PFSK-1 (cell line): ENCODE measurements at regions not wholly inside any gene's neighbourhood (a gene's known extent, or its start where the extent isn't known, plus 50 kb on each side); places are given as distances from the start of the nearest gene placed in this dataset.

Experiments
- FOXP2 ChIP-seq: optimal IDR thresholded peaks from 2 replicates; pipeline ENCODE3; 2011; ENCODE audit warnings: borderline replicate concordance, control low read depth, inconsistent platforms; ENCODE audit not compliant: insufficient read depth; ENCODE audit errors: extremely low read length, extremely low read depth
- SIN3A ChIP-seq: IDR thresholded peaks from 2 replicates; pipeline ENCODE4 v1.6.1; 2012; ENCODE audit warnings: mild to moderate bottlenecking, low read length, moderate library complexity, borderline replicate concordance; ENCODE audit not compliant: insufficient read depth
- TAF1 ChIP-seq: IDR thresholded peaks from 2 replicates; pipeline ENCODE4 v1.6.1; 2012; ENCODE audit warnings: low read length, control low read depth, borderline replicate concordance; ENCODE audit not compliant: insufficient read depth

DNA sequence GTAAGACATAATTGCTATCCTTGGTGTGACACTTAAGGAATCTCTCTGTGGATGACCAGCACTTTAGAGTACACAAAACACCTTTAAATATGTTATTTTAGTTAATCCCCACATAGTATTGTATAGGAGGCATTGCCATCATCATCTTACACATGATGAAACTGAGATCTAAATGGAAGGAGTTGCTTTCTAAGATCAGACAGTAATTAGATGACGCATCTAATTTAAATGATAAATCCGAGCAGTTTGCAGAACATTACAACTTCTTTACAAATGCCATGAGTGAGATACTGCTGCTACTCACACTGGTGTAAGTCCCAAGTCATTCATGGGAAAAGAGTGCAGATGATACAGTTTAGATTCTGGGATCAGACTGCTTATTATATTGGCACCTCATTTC is 431.9 kb downstream of the MFSD1 start:
- no peak for TF ChIP-seq SIN3A
- TF ChIP-seq TAF1 = no peak
- no peak for TF ChIP-seq FOXP2
